GM19035 (cell line): ENCODE measurements at regions not wholly inside any gene's neighbourhood (a gene's known extent, or its start where the extent isn't known, plus 50 kb on each side); places are given as distances from the start of the nearest gene placed in this dataset.

Experiments used
- ATAC-seq: cut with Tn5 transposase; IDR thresholded peaks from one replicate; pipeline ENCODE4 v1.9.1; 2021; ENCODE audit not compliant: unreplicated experiment

DNA sequence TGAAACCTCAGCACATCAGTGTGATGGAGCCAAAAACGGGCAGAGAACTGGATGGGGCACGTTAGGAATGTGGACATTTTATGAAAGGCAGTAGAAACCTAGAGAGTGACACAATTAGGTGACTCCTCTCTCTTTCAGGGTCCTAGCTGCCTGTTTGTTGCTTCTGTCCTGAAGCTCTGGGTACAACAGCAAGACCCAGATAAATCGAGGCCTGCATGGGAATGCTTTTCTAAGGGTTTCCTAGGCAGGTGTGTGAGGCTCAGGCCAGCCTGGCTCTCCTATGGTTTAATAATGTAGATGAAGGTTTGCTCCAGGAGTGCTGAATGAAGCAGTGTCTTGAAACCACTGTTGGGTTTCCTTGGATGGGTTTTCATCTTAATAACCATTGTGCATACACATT is 517.1 kb upstream of the RAB6C start:
- no peak for ATAC-seq

DNA sequence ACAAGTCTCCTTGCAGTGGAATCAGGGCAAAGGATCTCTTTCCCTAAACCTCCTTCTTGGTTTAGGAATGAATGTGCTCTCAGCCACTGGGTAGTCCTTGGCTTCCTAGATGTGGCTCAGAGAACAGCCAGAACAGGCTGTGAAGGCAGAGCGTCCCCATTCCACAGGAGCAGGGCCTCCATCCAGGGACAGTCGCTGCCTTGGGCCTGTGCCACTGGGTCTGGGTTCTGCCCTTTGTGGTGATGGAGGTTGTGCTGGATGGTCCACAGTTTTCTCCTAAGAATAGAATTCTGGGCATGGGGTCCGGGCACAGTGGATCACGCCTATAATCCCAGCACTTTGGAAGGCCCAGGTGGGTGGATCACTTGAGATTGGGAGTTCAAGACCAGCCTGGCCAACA is 516.5 kb upstream of the RAB6C start:
- ATAC-seq = no peak

DNA sequence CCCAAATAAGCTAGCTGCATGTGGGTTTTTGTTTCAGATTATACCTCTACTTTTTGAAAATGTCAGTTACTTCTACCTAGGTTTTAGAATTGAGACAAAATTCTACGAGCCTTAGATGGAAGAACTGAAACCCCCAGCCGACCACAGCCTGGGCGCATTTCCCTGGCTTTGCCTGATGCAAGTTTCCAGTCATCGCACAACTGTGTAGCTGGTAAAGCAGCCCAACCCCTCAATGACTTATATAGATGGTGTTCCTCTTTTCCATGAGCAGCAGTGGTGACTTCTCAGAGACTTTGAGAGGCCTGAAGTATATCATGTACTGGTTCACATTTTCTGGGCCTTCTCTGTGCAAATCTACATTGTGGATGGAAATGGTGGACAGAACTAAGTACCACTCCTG is 515.4 kb upstream of the RAB6C start:
- no peak for ATAC-seq

DNA sequence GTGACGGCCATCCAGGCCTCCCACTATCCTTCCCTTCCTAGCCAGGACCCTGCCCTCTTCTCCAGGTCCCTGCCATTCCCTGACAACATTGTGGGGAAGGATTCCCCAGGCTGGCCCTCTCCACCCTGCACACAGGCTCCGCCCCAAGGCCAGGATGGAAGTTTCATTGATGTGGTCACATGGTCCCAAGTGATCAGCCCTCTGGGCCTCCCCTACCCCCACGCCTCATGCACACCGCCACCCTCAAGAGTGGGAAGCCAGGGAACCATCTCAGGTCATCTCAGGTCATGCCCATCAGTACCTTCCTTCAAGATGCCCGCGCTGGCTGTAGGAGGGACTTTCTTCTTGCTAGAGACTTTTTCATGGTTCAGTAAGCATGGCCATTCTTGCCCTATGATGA is 514.8 kb upstream of the RAB6C start:
- ATAC-seq = no peak

DNA sequence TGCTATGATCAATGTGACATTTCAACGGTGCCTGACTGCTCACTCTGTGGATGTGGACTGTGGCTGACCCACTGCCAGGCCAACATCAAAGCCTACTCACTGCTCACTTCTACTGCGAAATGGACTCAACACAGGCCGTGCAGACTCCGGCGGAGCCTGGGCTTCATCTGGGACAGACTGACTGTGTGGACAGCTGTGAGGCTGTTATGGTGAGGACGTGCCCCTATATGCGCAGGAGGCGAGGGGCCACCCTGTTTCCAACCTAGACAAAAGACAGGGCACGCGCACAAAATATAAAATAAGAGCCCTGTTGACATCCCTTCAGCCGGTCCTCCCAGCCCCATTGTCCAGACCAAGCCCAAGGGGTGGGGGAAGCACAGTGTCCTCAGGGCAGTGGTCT is 514.4 kb upstream of the RAB6C start:
- ATAC-seq = no peak

DNA sequence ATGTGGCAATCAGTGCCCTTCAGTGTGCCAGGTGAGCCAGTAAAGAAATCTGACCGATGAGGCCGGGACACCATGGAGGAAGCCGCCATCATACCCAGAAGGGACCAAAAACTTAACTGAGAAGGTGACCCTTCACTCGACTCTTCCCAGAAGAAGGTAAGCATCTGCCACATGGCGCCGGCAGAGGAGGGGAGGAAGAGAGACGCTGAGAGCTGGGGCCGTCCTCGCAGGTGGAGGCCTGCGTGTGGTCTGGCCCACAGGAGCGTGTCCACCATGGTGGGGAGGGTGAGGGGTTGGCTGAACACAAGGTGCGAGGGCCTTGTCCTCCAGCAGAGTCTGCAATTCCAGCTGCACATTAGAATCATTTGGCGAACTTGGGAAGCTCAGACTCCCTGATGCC is 513.1 kb upstream of the RAB6C start:
- no peak for ATAC-seq

DNA sequence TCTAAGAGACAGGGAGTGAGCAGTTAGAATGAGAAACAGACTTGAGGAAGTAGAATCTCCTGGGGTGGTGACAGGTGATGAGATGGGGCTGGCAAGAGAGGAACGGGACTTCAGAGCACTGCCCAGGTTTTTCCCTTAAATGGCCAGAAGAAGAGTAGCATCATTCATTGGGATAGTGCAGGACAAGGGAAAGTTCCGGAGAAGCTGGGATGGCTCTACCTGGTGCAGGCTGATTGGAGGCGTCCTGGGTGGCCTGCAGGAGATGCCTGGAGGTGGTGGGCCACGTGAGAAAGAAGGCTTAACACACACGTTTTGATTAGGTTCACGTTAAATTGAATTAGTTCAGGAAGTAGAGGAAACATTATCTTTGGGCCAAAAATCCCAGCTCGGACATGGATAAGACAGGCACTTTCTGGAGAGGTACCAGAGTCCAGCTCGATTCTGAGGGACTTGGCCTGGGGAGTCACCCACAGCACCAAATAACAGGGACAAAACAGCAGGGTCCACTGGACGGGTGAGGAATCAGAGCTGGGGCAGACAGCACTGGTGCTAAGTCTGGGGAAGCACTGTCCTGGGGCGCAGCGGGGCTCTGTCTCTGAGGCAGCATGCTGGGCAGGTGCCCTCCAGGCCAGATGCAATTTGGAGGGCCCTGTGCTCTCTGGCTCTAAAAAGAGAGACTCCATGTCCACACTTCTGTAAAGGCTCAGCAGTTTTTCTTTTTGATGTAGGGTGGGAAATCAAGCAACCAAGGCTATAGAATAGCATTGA is 512.3 kb upstream of the RAB6C start:
- no peak for ATAC-seq

DNA sequence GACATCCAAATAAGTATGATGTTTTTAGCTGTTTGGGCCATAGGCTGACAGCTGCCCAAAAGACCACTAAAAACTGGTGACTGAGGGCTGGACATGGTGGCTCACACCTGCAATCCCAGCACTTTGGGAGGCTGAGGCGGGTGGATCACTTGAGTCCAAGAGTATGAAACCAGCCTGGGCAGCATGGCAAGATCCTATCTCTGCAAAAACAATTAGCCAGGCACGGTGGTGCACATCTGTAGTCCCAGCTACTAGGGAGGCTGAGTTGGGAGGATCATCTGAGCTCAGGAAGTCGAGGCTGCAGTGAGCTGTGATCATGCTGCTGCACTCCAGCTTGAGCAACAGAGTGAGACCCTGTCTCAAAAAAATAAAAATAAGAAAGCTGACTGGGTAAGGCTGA is 511.5 kb upstream of the RAB6C start:
- ATAC-seq = no peak

DNA sequence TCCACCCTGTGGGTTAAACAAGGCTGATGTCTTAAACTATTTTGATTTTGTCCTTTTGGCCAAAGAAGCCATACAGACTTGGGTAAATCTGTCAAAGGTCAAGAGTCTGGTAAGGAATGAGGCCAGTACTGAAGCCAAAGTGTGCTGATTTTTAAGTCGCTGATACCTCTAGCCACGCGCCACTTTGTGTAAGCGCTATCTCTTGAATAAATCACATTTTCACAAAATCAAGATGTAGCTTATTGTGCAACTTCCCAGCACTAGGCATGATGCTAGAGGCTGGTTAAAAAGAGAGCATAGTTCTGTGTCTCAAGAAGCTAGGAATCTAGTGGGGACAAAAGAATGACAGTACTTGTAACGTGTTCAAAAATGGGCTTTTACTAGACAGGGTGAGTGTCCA is 510.6 kb upstream of the RAB6C start:
- ATAC-seq = no peak

DNA sequence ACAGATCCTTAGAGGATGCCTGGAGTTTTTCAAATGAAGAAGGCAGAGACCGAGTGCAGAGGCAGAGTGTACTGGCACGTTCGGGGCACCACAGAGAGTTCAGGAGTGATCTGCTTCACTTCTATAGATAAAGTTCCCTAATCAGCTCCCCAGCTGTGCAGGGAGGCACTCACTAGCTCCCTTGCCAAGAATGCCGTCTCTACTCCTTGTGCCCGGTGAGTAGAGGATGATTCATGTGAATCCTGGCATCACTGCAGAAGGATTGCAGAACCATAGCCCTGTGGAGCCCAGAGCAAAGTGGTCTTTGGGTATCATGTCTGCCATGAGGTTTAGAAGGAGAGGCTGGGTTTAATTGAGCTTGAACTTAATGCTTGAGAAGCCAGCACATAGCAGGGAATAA is 510.1 kb upstream of the RAB6C start:
- no peak for ATAC-seq

DNA sequence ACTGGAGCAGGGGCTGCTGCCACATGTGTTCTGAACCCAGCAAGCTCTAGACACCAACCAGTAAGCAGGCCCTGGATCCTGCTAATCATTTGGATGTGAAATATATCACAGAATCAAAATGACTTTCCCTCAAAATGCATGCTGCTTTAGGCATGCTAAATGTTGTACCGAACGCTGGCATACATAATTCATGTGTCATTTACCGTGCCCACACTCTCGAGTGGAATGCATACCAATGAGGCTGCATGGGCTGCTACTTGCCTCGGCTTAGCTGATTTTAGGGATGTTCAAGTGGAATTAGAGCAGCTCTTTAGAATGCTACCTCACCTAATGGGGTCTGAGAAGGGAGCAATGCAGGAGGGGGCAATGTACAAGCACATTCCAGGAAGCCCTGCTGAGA is 509.6 kb upstream of the RAB6C start:
- no peak for ATAC-seq

DNA sequence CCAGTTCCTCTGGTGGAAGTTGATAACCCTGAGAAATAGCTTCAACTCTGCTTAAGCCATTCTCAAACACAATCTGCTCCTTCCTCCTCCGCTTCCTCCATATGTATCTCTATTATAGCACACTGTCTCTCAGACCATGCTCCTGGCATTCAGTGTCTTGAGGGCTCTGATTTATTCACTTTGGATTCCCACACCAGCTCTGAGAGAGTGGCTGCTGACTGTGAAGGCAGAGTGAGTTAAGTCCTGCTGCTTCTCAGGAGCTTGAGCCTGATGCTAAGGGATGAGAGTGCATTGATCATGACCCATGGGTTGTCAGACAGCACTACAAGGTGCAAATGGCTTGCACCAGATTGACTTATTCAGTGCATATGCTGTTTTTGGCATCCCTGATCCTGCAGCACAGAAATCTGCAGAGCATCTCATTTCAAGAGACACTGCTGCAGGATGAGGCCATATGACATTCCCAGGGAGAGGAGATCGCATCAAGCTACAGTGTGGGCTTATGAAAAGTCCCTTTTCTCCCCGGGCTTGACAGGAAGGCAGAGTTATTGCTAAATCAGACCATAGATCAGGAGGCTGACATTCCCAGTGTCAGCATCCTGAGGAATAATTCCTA is 500.5 kb upstream of the RAB6C start:
- ATAC-seq = no peak

DNA sequence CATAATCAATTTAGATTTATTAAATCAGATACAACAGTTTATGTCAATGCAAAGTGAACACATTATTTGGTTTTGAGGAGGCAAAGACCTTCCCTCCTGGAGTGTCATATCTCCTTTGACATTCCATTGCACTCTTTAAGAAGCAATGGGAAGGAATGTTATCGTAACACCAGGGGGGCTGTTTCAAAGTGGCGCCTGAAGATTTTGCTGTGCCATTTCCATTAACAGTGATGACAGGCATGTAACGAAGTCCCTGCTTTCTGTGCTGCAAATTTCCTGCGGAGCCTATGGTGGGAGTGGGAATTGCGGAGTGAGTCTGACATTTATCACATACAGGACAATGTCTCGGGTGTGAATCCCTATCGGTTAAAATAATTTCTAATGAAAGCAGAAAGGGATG is 499.6 kb upstream of the RAB6C start:
- no peak for ATAC-seq

DNA sequence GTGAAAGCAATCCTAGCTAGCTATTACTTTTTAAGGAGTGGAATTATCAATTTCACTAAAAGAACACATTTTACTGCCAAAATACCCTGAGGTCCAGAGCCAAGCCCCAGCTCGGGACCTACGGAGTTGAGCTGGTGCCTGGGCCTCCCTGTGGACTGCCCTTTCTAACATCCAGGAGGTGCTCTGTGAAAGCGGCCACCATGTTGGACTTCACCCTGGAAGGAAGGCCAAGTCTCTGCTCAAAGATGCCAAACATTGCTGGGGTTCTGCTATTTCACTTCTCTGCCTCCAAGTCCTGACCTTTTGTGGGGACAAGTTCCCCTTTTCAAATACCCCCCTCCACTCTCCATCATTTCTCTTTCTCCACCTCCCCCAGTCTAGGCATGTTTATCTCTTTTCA is 498.7 kb upstream of the RAB6C start:
- ATAC-seq = no peak

DNA sequence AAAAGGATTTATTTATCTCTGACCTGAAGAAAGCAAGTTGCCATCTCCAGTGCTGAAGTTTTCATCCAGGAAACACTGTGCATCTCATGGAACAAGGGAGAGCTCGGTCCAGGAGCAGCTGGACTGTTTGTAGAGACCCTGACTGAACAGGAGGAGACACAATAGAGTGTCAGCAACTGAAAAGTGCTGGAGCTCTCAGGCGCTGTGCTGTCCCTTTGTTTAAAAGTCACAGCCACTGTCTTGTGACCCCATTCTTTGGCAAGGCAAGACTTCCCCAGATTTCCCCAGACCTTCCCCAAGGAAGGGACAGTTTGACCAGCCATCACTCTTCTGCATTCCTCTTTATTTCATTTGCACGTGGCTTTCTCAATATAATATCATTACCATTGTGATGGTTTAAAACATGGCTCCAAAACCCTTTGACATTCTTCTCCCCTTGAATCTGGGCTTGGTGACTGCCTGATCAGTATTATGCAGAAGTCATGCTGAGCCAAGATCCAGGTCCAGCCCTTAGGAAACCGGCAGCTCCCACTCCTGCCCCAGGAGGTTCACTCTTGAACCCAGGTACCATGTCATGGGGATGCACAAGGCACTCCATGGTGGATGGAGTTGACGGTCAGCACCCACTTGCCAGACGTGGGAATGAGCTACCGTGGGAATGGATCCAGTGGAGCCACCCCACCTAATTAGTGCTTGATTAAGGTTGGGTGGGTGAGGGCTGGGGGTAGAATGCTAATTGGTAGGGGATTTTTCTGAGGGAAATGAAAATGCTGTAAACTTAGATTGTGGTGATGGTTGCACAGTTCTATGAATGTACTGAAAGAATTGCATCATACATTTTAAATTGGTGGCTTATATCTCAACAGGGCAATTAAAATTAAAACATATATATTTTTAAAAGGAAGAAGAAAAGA is 497.9 kb upstream of the RAB6C start:
- no peak for ATAC-seq

DNA sequence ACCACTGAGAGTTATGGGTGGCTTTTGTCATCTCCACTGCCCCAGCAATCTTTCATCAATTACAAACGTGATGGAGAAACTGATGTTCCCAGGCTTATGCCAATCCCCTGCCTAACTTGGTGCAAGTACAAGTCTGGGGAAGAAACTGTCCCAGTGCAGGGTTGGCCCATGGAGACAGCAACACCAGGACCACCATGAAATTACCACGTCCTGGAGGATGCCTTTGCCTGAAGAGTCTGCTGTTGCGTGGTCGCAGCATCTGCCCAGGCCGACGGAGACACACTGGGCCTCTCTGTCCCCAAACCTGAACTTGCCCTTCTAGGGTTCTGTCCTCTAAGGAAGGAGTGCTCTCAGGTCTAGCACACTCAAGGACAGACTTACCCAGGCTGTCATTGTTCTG is 496.8 kb upstream of the RAB6C start:
- no peak for ATAC-seq

DNA sequence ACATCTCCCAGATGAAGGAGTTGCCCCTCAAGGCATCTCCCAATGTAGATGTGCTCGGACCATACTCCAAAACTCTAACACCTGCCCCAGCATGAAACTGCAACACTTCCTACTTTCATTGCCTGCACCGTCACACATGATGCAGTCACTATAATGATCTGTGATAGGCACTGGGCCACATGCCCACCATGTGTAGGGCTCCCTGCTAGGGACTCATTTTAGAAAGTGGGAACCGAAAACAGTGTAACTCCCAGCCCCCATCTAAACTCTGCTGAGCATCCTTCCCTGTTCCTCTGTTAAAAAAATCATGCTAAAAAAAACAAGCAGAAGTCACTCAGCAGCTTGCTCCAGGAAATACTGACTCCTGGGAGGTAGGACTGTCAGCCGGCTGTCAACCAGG is 496.1 kb upstream of the RAB6C start:
- no peak for ATAC-seq

DNA sequence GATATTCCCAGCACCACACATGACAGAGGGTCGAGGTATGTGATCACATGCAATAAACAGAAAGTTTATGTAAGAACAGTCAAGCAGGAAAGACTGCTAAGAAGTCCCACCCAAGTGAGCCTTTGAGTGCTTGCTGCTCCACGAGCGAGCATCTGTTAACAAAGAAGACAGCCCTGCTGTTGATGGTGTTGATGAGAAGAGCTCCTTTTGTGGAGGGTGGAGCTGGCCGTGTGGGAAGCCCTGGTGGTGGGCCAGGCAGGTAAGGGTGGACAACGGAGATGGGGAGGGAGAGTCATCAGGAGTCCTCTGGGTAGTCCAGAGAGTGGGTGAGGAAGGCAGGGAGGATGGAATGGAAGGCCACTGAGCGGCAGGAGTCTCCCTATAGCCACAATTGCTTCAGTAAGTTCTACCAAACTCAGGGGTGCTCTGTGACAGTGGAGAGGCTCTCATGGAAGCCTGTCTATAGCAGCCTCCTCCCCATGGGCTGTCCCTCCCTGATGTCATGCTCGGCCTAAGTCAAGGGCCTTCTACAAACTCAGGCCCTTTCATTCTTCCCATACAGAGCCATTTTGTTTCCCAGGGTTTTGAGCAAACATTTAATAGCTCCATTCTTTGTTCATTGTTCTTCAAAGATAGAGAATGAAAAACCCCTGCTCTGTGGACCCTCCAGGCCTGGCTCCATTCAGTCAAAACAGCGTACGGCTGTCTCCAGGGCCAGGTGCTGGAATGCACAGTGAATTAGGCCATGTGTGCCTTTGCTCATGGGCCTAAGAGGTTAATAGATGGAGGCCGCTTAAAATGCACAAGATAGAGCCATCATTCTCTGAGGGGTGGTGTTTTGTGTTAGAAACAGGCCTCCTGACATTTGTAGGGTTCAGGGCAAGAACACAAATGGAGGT is 494.2 kb upstream of the RAB6C start:
- no peak for ATAC-seq

DNA sequence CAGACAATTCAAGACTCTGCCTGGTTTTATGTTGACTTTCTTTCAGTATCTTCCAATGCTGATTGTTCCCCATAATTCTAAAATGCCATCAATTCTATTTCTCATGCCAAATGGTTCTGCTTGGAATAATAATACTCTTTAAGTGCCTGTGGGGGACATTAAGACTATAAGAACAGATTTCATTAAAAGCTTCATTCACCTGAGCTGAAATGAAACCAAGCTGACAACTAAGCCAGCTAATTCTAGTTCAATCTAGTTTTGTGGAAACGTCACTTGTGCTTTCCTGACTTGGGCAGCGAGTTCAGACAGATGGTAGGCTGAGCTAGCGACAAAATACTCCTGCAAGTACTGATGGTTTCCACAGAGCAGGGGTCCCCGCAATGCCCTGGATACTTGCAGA is 491.1 kb upstream of the RAB6C start:
- no peak for ATAC-seq

DNA sequence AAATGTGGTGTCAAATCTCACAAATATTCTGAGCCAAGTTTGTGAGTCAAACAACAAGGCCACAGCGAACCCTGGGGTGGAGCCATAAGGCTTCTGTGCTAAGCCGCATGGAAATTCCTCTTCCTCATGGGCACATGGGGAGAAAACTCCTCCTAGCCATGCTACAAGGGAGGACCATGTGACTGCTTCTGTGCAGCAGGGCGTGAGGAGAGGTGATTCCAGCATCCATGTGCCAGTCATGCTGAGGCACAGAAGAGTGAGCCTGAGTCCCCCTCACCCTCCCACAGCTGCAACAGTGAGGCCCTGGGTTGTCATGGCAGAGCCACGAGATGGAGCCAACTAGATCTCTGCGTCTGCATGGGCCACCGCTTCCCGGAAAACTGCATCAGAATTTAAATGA is 488.8 kb upstream of the RAB6C start:
- no peak for ATAC-seq

DNA sequence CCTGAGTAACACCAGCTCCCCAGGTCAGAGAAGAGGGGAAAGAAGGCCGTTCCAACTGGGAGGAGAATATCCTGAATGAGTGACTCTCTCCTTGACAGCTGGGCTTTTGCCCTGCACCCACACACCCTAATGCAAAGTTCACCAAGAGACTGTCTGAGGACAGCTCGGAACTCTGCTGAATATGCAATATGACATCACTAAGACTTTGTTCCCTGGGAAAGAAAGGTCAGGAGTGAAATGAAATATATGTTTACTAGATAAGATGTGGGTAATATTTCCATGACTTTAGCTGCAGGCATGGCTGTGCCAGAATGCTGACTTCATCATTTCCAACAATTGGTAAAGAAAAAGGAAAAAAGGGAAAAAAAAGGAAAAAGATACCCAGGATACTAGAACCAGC is 488.2 kb upstream of the RAB6C start:
- no peak for ATAC-seq
